ENCODE measurements at regions not wholly inside any gene's neighbourhood (a gene's known extent, or its start where the extent isn't known, plus 50 kb on each side); places are given as distances from the start of the nearest gene placed in this dataset.

- TF ChIP-seq POLR2A (IDR thresholded peaks at IDR 0.05) (no peak), CTCF (IDR thresholded peaks at IDR 0.05) (no peak)
Measured at GRCh38 chr17:14942526-14943190, 322.5 kb downstream of the PMP22 start.
